HCT116 (cell line): ENCODE measurements at regions not wholly inside any gene's neighbourhood (a gene's known extent, or its start where the extent isn't known, plus 50 kb on each side); places are given as distances from the start of the nearest gene placed in this dataset.

ENCODE experiments used
- ATAC-seq: fragments of 200-7000 bp; cut with Tn5 transposase; 2 replicates; pipeline ENCODE4 v1.9.1; 2020; ENCODE audit warnings: mild to moderate bottlenecking, moderate library complexity
- BruUV-seq: library from RNA; stranded (reverse); fragments of 400-500 nt; replicated peaks from 2 replicates; lab custom pipeline; 2021; lab: Mats Ljungman, UMichigan
- CTCF ChIA-PET: fragments of 300-600 bp; sonication (Branson Sonifier 250); formaldehyde crosslinking; loops from one replicate; lab custom pipeline; 2021; ENCODE audit warnings: antibody characterized with exemption; lab: Charles Lee
- POLR2A ChIA-PET: fragments of 300-600, 350-600 bp; sonication (Branson Sonifier 250); formaldehyde crosslinking; loops from one replicate; lab custom pipeline; 2021; ENCODE audit warnings: antibody characterized with exemption; lab: Charles Lee
- RAD21 ChIA-PET, 2 experiments: fragments of 300-600 bp; sonication (Branson Sonifier 250); formaldehyde crosslinking; loops; one replicate each; lab custom pipeline; 2023; ENCODE audit warnings: low total read pairs in 2 of 2; ENCODE audit not compliant: uncharacterized antibody in 2 of 2, unreplicated experiment in 2 of 2, low non-redundant PET in 1 of 2; lab: Charles Lee
- DNase-seq: peaks from one replicate; pipeline ENCODE4 v3.0.0-alpha.2; 2010; ENCODE audit warnings: low read depth, low spot score
- H2AFZ ChIP-seq: fragments of 200-600 bp; shearing (Covaris generic), sonication (generic); 2 replicates; pipeline ENCODE4 v1.6.1; 2017; ENCODE audit warnings: low read depth, mixed run types, mixed read lengths, antibody characterized with exemption, low read length; ENCODE audit not compliant: poor library complexity, severe bottlenecking
- H3K27ac ChIP-seq: 2 replicates; pipeline ENCODE4 v1.5.1; 2012; ENCODE audit warnings: low read depth, low read length
- H3K27me3 ChIP-seq: fragments of 200-600 bp; sonication (generic); 2 replicates; pipeline ENCODE4 v1.6.1; 2016; ENCODE audit warnings: mixed run types, low read length, mixed read lengths; ENCODE audit not compliant: insufficient read depth
- H3K36me3 ChIP-seq, 2 experiments: fragments of 200-500 bp in 1 of 2; fragments of 200-600 bp in 1 of 2; sonication (Bioruptor generic) in 1 of 2; sonication (generic) in 1 of 2; 2 replicates each; pipeline versions ENCODE4 v1.5.1 to v1.6.1; 2014 to 2016; ENCODE audit warnings: low read length in 2 of 2, inconsistent platforms in 1 of 2, mixed read lengths in 1 of 2, mixed run types in 1 of 2; ENCODE audit not compliant: insufficient read depth in 2 of 2, control insufficient read depth in 1 of 2
- H3K4me1 ChIP-seq, 2 experiments: fragments of 200-600 bp in 1 of 2; sonication (generic) in 1 of 2; 2 replicates each; pipeline versions ENCODE4 v1.5.1 to v1.6.1; 2012 to 2017; ENCODE audit warnings: low read length in 2 of 2, inconsistent platforms in 1 of 2, mild to moderate bottlenecking in 1 of 2, mixed read lengths in 1 of 2, mixed run types in 1 of 2, moderate library complexity in 1 of 2; ENCODE audit not compliant: insufficient read depth in 2 of 2, control insufficient read depth in 1 of 2
- H3K4me2 ChIP-seq: fragments of 200-600 bp; sonication (generic); 2 replicates; pipeline ENCODE4 v1.6.1; 2017; ENCODE audit warnings: mixed run types, low read length, mixed read lengths
- H3K4me3 ChIP-seq, 2 experiments: fragments of 200-600 bp in 1 of 2; sonication (generic) in 1 of 2; replicated peaks in 1 of 2; 2 replicates each; pipeline ENCODE4 v1.5.1; 2011 to 2016; ENCODE audit warnings: low read length in 2 of 2, control low read depth in 1 of 2, low read depth in 1 of 2, mild to moderate bottlenecking in 1 of 2, mixed read lengths in 1 of 2, mixed run types in 1 of 2
- H3K79me2 ChIP-seq: fragments of 200-600 bp; sonication (generic); 2 replicates; pipeline ENCODE4 v1.6.1; 2017; ENCODE audit warnings: mild to moderate bottlenecking, mixed run types, low read length, moderate library complexity, mixed read lengths; ENCODE audit not compliant: insufficient read depth
- H3K9ac ChIP-seq: fragments of 200-600 bp; sonication (generic); 2 replicates; pipeline ENCODE4 v1.6.1; 2016; ENCODE audit warnings: low read length, mixed read lengths
- H3K9me2 ChIP-seq: fragments of 200-600 bp; sonication (generic), shearing (Covaris generic); 2 replicates; pipeline ENCODE4 v1.6.1; 2017; ENCODE audit warnings: mixed run types, mild to moderate bottlenecking, moderate library complexity; ENCODE audit not compliant: insufficient read depth
- H3K9me3 ChIP-seq, 2 experiments: fragments of 200-500 bp in 1 of 2; fragments of 200-600 bp in 1 of 2; sonication (Bioruptor generic) in 1 of 2; sonication (generic) in 1 of 2; 2 replicates each; pipeline ENCODE4 v1.6.1; 2014 to 2017; ENCODE audit warnings: low read length in 2 of 2, mixed read lengths in 2 of 2, inconsistent platforms in 1 of 2, low read depth in 1 of 2, mild to moderate bottlenecking in 1 of 2, mixed run types in 1 of 2, moderate library complexity in 1 of 2; ENCODE audit not compliant: control insufficient read depth in 1 of 2, insufficient read depth in 1 of 2
- H4K20me1 ChIP-seq: fragments of 200-600 bp; sonication (generic), shearing (Covaris generic); 2 replicates; pipeline ENCODE4 v1.6.1; 2017; ENCODE audit warnings: mixed run types, mild to moderate bottlenecking, moderate library complexity; ENCODE audit not compliant: insufficient read depth
- CTCF ChIP-seq, 3 experiments: fragments of 200-600 bp in 1 of 3; sonication (generic) in 1 of 3; IDR thresholded peaks in 2 of 3; conservative IDR thresholded peaks in 1 of 3; 2 replicates each; pipeline ENCODE4 v1.5.1; 2012 to 2017; ENCODE audit warnings: low read depth in 2 of 3, low read length in 2 of 3, antibody characterized with exemption in 1 of 3, borderline replicate concordance in 1 of 3, control low read depth in 1 of 3, mild to moderate bottlenecking in 1 of 3, mixed read lengths in 1 of 3, mixed run types in 1 of 3, moderate library complexity in 1 of 3; ENCODE audit not compliant: insufficient read depth in 1 of 3
- EGR1 ChIP-seq: IDR thresholded peaks from 2 replicates; pipeline ENCODE4 v1.6.1; 2012; ENCODE audit warnings: low read depth
- ELF1 ChIP-seq: IDR thresholded peaks from 2 replicates; pipeline ENCODE4 v1.6.1; 2012; ENCODE audit warnings: low read depth, borderline replicate concordance
- EZH2 ChIP-seq: fragments of 200-600 bp; sonication (generic); IDR thresholded peaks from 2 replicates; pipeline ENCODE4 v1.6.1; 2017; ENCODE audit warnings: antibody characterized with exemption, mixed run types
- RAD21 ChIP-seq: IDR thresholded peaks from 2 replicates; pipeline ENCODE4 v1.6.1; 2012; ENCODE audit warnings: low read depth, mild to moderate bottlenecking
- SP1 ChIP-seq: IDR thresholded peaks from 2 replicates; pipeline ENCODE4 v1.6.1; 2012; ENCODE audit warnings: low read depth
- TCF7L2 ChIP-seq: IDR thresholded peaks from 2 replicates; pipeline ENCODE4 v1.7.0; 2011; ENCODE audit warnings: borderline replicate concordance, inconsistent platforms; ENCODE audit not compliant: insufficient read depth, insufficient read length; ENCODE audit errors: extremely low read depth
- ZBTB33 ChIP-seq: IDR thresholded peaks from 2 replicates; pipeline ENCODE4 v1.6.1; 2011; ENCODE audit warnings: mild to moderate bottlenecking, low read length, moderate library complexity; ENCODE audit not compliant: insufficient replicate concordance; ENCODE audit errors: extremely low read depth
- ZFX ChIP-seq: fragments of 450-650 bp; IDR thresholded peaks from 2 replicates; pipeline ENCODE4 v1.6.1; 2017
- ZNF274 ChIP-seq: fragments of 200-500 bp; sonication (Bioruptor generic); IDR thresholded peaks from 2 replicates; pipeline ENCODE4 v1.6.1; 2014; ENCODE audit warnings: mild to moderate bottlenecking, low read depth, low read length, inconsistent platforms
- intact Hi-C: fragments of 100-400 bp; cut with micrococcal nuclease; formaldehyde crosslinking; loops from 2 replicates; pipeline ENCODE4 v1.10.0; 2022

GRCh38 chr4:62235911-62236310, 1035.8 kb downstream of the ADGRL3 start:
- no peak overlapping the region for H3K4me2 ChIP-seq
- H3K36me3 ChIP-seq = no peaks in the 10 kb centered on the region
- H3K4me1 ChIP-seq = no peaks in the 10 kb centered on the region
- CTCF ChIA-PET = no interaction called here
- no peaks in the 10 kb centered on the region for H4K20me1 ChIP-seq
- no peaks in the 10 kb centered on the region for H3K27me3 ChIP-seq
- no TSS peak for BruUV-seq
- no peak overlapping the region for H3K4me3 ChIP-seq
- RAD21 ChIA-PET = no interaction called here
- ATAC-seq = no peak
- POLR2A ChIA-PET = no interaction called here
- H3K79me2 ChIP-seq = no peaks in the 10 kb centered on the region
- no peak overlapping the region for H3K27ac ChIP-seq
- no peaks in the 10 kb centered on the region for H3K9me2 ChIP-seq
- intact Hi-C loops = no loop called here
- DNase-seq = no peak
- peaks cover 13 to 16% of the 10 kb centered on the region in 2 experiments; a peak in 2 of 4 replicates for H3K9me3 ChIP-seq
- no peak overlapping the region for H3K9ac ChIP-seq
- H2AFZ ChIP-seq = no peak overlapping the region
- TF ChIP-seq EGR1 (no peak), ZFX (no peak), EZH2 (no peak), CTCF (IDR thresholded peaks at IDR 0.05 in 2 of 3, conservative IDR thresholded peaks at IDR 0.05 in 1 of 3; ENCODE audit: borderline replicate concordance in 1 of 3, insufficient read depth in 1 of 3, low read depth in 2 of 3, low read length in 2 of 3) (no peak), ZBTB33 (no peak), SP1 (no peak), RAD21 (no peak), TCF7L2 (no peak), ZNF274 (no peak), ELF1 (no peak)
- TF ChIP-seq, all 23 proteins: peak for 0
